Testis (tissue), 2 donors: ENCODE measurements at regions not wholly inside any gene's neighbourhood (a gene's known extent, or its start where the extent isn't known, plus 50 kb on each side); places are given as distances from the start of the nearest gene placed in this dataset.

Source experiments
- DNase-seq: peaks from one replicate; pipeline ENCODE4 v3.0.0-alpha.2; 2019
- H3K27ac ChIP-seq, 2 donors: fragments of 200-600 bp; sonication (generic); one replicate each; pipeline ENCODE4 v1.5.1; 2019
- H3K27me3 ChIP-seq: fragments of 200-600 bp; sonication (generic); one replicate; pipeline ENCODE4 v1.5.1; 2019
- H3K36me3 ChIP-seq: fragments of 200-600 bp; sonication (generic); one replicate; pipeline ENCODE4 v1.5.1; 2017; ENCODE audit warnings: low read depth; ENCODE audit errors: missing control alignments
- H3K4me1 ChIP-seq: fragments of 200-600 bp; sonication (generic); one replicate; pipeline ENCODE4 v1.5.1; 2019
- H3K4me3 ChIP-seq, 2 donors: fragments of 200-600 bp; sonication (generic); one replicate each; pipeline ENCODE4 v1.5.1; 2017 to 2019
- H3K9me3 ChIP-seq: fragments of 200-600 bp; sonication (generic); one replicate; pipeline ENCODE4 v1.5.1; 2017
- POLR2A ChIP-seq: fragments of 450-650 bp; IDR thresholded peaks from one replicate; pipeline ENCODE4 v1.6.1; 2017; ENCODE audit warnings: antibody characterized with exemption, mild to moderate bottlenecking, moderate library complexity
- whole genome bisulfite sequencing, 2 donors: methylation state at CpG; one replicate each; pipeline ENCODE4 v1.1.5; 2018; 5-methylcytosine and 5-hydroxymethylcytosine counted together
- intact Hi-C: fragments of 100-400 bp; cut with DNase I; formaldehyde crosslinking; loops from one replicate; pipeline ENCODE4 v1.15.1; 2023; ENCODE audit warnings: low total_unique reads
- TF ChIP-seq, protein P1 (sequence below), 3 experiments: fragments of 450-650 bp in 2 of 3; fragments of 200-600 bp in 1 of 3; sonication (generic) in 1 of 3; IDR thresholded peaks; one replicate each; pipeline ENCODE4 v1.5.1; 2016 to 2019; ENCODE audit warnings: antibody characterized with exemption in 3 of 3, mild to moderate bottlenecking in 2 of 3, moderate library complexity in 1 of 3

DNA sequence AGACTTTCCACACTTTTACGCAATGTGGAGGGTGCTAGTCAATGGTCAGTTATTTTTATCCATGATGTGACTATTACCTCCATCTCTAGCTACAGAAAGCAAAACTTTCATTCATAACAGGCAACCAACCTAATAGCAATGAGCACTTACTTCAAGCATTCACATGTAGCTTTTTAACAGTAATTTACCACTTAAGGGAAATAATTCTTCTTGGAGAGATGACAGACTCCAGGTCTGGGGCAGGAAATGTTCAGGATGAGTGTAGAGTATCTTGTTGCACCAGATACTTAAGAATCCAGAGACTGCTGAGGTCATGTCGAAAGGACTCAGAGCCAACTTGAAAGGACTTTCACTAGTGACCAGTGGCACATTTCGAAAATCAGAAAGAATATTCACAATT lies 347.6 kb downstream of the CHRM3 start:
- Histone ChIP-seq H3K36me3 (no peaks in the 10 kb centered on the region), H3K9me3 (no peaks in the 10 kb centered on the region), H3K27ac (no peak overlapping the region), H3K4me3 (no peak overlapping the region), H3K4me1 (peaks cover 6% of the 10 kb centered on the region), H3K27me3 (no peaks in the 10 kb centered on the region)
- WGBS, 2 donors: 87 to 90% methylated on average over 3 of the region's 3 CpGs
- DNase-seq: no peak
- intact Hi-C loops: no loop called here
- TF ChIP-seq POLR2A: no peak
- TF ChIP-seq, protein P1, sequence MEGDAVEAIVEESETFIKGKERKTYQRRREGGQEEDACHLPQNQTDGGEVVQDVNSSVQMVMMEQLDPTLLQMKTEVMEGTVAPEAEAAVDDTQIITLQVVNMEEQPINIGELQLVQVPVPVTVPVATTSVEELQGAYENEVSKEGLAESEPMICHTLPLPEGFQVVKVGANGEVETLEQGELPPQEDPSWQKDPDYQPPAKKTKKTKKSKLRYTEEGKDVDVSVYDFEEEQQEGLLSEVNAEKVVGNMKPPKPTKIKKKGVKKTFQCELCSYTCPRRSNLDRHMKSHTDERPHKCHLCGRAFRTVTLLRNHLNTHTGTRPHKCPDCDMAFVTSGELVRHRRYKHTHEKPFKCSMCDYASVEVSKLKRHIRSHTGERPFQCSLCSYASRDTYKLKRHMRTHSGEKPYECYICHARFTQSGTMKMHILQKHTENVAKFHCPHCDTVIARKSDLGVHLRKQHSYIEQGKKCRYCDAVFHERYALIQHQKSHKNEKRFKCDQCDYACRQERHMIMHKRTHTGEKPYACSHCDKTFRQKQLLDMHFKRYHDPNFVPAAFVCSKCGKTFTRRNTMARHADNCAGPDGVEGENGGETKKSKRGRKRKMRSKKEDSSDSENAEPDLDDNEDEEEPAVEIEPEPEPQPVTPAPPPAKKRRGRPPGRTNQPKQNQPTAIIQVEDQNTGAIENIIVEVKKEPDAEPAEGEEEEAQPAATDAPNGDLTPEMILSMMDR (IDR thresholded peaks at IDR 0.05): no peak

DNA sequence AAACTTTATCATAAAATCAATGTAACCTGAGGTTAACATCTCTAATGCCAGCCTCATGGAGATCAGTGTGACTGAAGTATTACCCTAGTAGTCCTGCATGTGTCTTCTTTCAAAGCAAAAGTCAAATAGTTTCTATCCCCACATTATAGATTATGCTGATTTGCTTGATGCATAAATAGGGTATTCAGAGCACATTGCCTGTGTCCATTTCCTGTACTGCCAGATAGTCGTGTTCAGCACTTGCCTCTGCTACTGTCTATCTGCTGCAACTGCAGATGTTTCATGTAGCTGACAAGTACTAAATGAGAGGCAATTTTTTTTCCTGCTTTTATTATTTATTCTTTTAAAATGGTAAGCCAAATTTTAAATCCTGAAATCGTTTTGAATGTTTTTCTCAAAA lies 348.7 kb downstream of the CHRM3 start:
- no peak overlapping the region for H3K27ac ChIP-seq
- intact Hi-C loops: no loop called here
- H3K4me3 ChIP-seq: no peak overlapping the region
- H3K27me3 ChIP-seq: no peaks in the 10 kb centered on the region
- H3K9me3 ChIP-seq: no peaks in the 10 kb centered on the region
- WGBS, 2 donors: 34 to 43% methylated on average over 2 of the region's 2 CpGs
- TF ChIP-seq, protein P1 (IDR thresholded peaks at IDR 0.05): no peak
- no peak for TF ChIP-seq POLR2A
- H3K36me3 ChIP-seq: no peaks in the 10 kb centered on the region
- no peak for DNase-seq
- H3K4me1 ChIP-seq: peaks cover 6% of the 10 kb centered on the region

DNA sequence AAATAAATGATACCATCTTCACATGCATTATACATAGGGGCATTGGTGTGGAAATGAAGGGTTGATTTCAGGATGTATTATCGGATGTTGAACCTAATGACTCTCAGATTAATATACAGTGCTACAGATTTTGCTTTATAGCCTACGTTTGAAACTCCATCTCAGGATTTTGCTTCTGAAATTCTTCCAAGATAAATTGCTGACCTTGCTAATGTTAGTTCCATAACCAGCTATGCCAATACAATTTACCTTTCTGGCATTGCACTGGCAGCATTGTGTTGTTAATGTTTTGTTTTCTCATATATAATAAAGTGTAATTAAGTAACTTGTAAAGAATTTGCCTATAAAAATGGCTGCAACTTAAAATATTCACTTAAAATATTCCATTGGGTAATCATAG lies 350.1 kb downstream of the CHRM3 start:
- WGBS, 2 donors: 68 to 71% methylated on average over 2 of the region's 2 CpGs
- intact Hi-C loops: no loop called here
- DNase-seq: no peak
- Histone ChIP-seq H3K27me3 (no peaks in the 10 kb centered on the region), H3K9me3 (no peaks in the 10 kb centered on the region), H3K4me3 (no peak overlapping the region), H3K36me3 (no peaks in the 10 kb centered on the region), H3K4me1 (peaks cover under 1% of the 10 kb centered on the region), H3K27ac (no peak overlapping the region)
- TF ChIP-seq, protein P1 (IDR thresholded peaks at IDR 0.05): no peak

DNA sequence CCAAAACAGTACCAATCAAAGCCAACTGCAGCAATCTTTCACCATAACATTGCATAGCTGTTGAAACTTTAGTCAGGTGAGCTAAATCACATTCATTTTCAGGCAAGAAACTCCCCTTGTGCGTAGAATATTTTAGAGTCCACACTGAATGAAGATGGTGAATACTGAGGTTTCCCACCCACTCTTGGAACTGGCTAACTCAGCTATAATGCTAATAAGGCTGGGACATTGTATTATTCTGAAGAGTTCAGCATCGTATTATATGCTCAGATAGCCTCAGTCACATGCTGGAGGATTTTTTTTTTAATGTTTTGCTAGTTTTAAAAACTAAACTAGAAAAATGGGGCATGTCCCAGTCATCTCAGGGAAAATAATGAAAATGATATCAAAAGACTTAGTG lies 352.3 kb upstream of the FMN2 start:
- Histone ChIP-seq H3K4me3 (no peak overlapping the region), H3K4me1 (no peaks in the 10 kb centered on the region), H3K27me3 (no peaks in the 10 kb centered on the region), H3K9me3 (no peaks in the 10 kb centered on the region), H3K27ac (no peak overlapping the region), H3K36me3 (no peaks in the 10 kb centered on the region)
- DNase-seq: no peak
- TF ChIP-seq POLR2A: no peak
- TF ChIP-seq, protein P1 (IDR thresholded peaks at IDR 0.05): no peak
- 70 to 73% methylated on average over 2 of the region's 2 CpGs for WGBS, 2 donors
- intact Hi-C loops: no loop called here

DNA sequence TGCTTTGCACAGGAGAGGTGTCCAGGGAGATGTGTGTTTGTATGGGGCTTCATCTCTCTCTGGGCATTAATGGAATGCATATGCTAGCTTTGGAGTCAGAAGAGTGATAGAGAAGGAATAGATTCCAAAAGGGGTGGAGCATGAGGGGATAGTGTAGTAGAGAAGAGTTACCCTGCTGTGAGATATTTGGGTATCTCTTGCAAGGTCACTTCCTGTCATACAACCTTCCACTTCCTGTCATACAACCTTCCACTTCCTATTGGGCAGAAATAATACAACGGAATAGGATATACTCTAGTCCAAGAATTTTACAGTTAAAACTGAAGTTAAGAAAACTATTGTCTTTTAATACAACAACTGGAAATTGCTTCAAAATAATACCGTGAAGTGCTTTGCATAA lies 351.8 kb upstream of the FMN2 start:
- Histone ChIP-seq H3K27me3 (no peaks in the 10 kb centered on the region), H3K4me3 (no peak overlapping the region), H3K9me3 (no peaks in the 10 kb centered on the region), H3K4me1 (no peaks in the 10 kb centered on the region), H3K27ac (no peak overlapping the region), H3K36me3 (no peaks in the 10 kb centered on the region)
- TF ChIP-seq, protein P1 (IDR thresholded peaks at IDR 0.05): no peak
- no peak for TF ChIP-seq POLR2A
- WGBS, 2 donors: 73 to 78% methylated on average over 2 of the region's 2 CpGs
- intact Hi-C loops: no loop called here
- no peak for DNase-seq
